Right lobe of liver (tissue), 6 donors: ENCODE measurements at regions not wholly inside any gene's neighbourhood (a gene's known extent, or its start where the extent isn't known, plus 50 kb on each side); places are given as distances from the start of the nearest gene placed in this dataset.

Experiments used
- ATAC-seq, 4 donors: fragments of 200-7000 bp; cut with Tn5 transposase; one replicate each; pipeline ENCODE4 v1.9.1; 2020; ENCODE audit warnings: mild to moderate bottlenecking in 4 of 4, moderate library complexity in 4 of 4
- DNase-seq, 3 donors: peaks; one replicate each; pipeline ENCODE4 v3.0.0-alpha.2; 2020
- H3K27ac ChIP-seq, 3 donors: fragments of 200-600 bp; one replicate each; pipeline ENCODE4 v1.8.0; 2022
- H3K27me3 ChIP-seq, 2 donors: fragments of 200-600 bp; one replicate each; pipeline ENCODE4 v1.8.0; 2022
- H3K36me3 ChIP-seq, 4 donors: fragments of 200-600 bp; sonication (generic) in 1 of 4; one replicate each; pipeline versions ENCODE4 v1.5.1 to v1.8.0; 2017 to 2022; ENCODE audit warnings: control low read depth in 1 of 4
- H3K4me1 ChIP-seq, 4 donors: fragments of 200-600 bp; sonication (generic) in 1 of 4; one replicate each; pipeline versions ENCODE4 v1.5.1 to v1.8.0; 2017 to 2022; ENCODE audit warnings: control low read depth in 1 of 4
- H3K4me3 ChIP-seq, 3 donors: fragments of 200-600 bp; one replicate each; pipeline ENCODE4 v1.8.0; 2022
- H3K9me3 ChIP-seq, 4 donors: fragments of 200-600 bp; sonication (generic) in 1 of 4; one replicate each; pipeline versions ENCODE4 v1.5.1 to v1.8.0; 2017 to 2022; ENCODE audit warnings: control low read depth in 1 of 4
- CTCF ChIP-seq, 4 donors: fragments of 200-600 bp in 3 of 4; fragments of 450-650 bp in 1 of 4; IDR thresholded peaks; one replicate each; pipeline versions ENCODE4 v1.5.1 to v1.8.0; 2016 to 2022; ENCODE audit warnings: antibody characterized with exemption in 4 of 4, mild to moderate bottlenecking in 2 of 4
- POLR2A ChIP-seq: fragments of 450-650 bp; IDR thresholded peaks from one replicate; pipeline ENCODE4 v1.6.1; 2017; ENCODE audit warnings: antibody characterized with exemption, mild to moderate bottlenecking
- WGBS: methylation state at CpG from one replicate; pipeline ENCODE4 v1.1.6; 2018; ENCODE audit warnings: low coverage, low lambda C conversion rate; ENCODE audit not compliant: insufficient coverage; ENCODE audit errors: missing lambda C conversion rate; 5-methylcytosine and 5-hydroxymethylcytosine counted together
- intact Hi-C, 2 donors: fragments of 100-400 bp; cut with DNase I; formaldehyde crosslinking; loops; one replicate each; pipeline versions ENCODE4 v1.11.2 to v1.14.1; 2022
- donor health status: DM: no; HTN: yes; CAD: no.
- donor health status: DM: no; HTN: no; CAD: no.
- donor health status: DM: no; HTN: no; CAD: no.
- donor health status: DM: no; HTN: yes; CAD: no.
- donor health status: DM: no; HTN: yes; CAD: no.

DNA sequence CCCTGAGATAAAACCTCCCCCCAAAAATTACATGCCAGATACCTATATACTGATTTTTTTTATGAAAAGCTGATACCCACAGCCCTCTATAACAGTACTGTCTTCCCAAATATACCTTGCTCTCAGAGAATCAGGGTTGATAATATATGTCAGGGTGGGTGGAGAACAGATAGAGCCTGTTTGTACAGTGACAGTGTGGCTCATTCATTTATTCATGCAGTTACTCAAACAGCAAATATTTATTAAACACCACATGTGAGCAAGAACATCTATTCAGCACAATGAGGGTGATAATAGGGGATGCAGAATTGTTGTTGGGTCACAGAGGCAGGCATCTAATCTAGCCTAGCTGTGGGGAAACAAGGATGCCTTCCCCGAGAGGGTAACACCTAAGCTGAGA is 334.2 kb downstream of the MAFB start:
- Histone ChIP-seq H3K27ac (no peak overlapping the region), H3K9me3 (no peaks in the 10 kb centered on the region), H3K4me3 (no peak overlapping the region), H3K4me1 (no peaks in the 10 kb centered on the region), H3K27me3 (no peaks in the 10 kb centered on the region), H3K36me3 (no peaks in the 10 kb centered on the region)
- DNase-seq (no peak), ATAC-seq (no peak)
- 73% methylated on average over 1 of the region's 1 CpG for WGBS
- intact Hi-C loops = no loop called here
- TF ChIP-seq CTCF (IDR thresholded peaks at IDR 0.05) (no peak), POLR2A (no peak)

DNA sequence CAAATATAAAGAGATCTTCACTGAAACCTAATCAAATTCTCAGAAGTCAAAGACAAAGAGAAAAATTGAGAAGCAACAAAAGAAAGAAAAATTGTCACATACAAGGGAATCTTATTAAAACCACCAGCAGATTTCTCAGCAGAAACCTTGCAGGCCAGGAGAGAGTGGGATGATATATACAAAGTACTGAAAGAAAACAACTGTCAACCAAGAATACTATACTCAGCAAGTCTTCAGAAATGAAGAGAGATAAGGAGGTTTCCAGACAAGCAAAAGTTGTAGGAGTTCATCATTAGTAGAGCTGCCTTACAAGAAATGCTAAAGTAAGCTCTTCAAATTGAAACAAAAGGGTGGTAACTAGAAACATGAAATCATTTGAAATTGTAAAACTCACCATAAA is 345.6 kb downstream of the MAFB start:
- Histone ChIP-seq H3K4me3 (no peak overlapping the region), H3K4me1 (no peaks in the 10 kb centered on the region), H3K27me3 (no peaks in the 10 kb centered on the region), H3K36me3 (no peaks in the 10 kb centered on the region), H3K27ac (no peak overlapping the region), H3K9me3 (no peaks in the 10 kb centered on the region)
- no peak for TF ChIP-seq CTCF (IDR thresholded peaks at IDR 0.05)
- intact Hi-C loops = no loop called here
- no peak for ATAC-seq
- DNase-seq = no peak

- no peaks in the 10 kb centered on the region for H3K4me1 ChIP-seq
- DNase-seq = no peak
- no peak overlapping the region for H3K27ac ChIP-seq
- H3K9me3 ChIP-seq = no peaks in the 10 kb centered on the region
- H3K27me3 ChIP-seq = no peaks in the 10 kb centered on the region
- intact Hi-C loops = no loop called here
- H3K36me3 ChIP-seq = no peaks in the 10 kb centered on the region
- TF ChIP-seq POLR2A = no peak
- TF ChIP-seq CTCF (IDR thresholded peaks at IDR 0.05) = no peak
- H3K4me3 ChIP-seq = no peak overlapping the region
- no peak for ATAC-seq
Measured at GRCh38 chr20:40341561-40341960, 347.5 kb downstream of the MAFB start.

DNA sequence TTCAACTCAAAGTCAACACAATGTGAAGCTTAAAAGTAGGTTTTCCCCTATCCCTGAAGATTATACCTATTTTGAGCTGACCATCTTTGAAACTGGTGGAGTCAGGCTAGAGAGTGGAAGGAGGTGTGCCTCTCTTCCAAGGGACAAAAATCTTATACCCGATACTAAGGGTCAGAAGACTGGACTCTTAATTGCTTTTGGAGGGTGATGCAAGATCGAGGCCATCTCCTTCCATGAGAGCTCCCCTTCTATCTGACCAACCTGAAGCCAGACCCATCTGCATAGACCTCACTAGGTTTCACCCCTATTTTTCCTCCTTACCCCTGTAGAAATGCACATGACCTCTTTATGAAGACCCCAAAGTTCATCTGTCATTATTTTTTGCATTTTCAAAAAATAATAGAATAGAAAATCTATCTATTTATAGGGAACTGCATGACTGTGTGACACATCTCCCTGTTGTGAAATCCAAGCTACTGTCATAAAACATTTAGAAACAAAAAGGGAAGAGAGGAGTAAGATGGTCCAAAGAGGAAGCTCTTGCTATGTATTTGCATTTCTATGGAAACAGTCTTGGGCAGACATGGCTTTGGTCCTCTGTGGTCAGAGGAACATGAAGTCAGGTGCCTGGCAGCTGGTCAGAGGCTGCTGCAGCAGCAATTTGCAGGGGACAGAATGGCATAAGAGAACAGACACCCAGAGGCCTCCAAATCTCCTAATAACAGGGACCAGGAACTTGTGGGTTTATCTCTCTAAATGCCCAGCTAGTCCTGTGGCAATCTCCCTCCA is 349.2 kb downstream of the MAFB start:
- H3K9me3 ChIP-seq = no peaks in the 10 kb centered on the region
- WGBS = 55% methylated on average over 2 of the region's 2 CpGs
- no peaks in the 10 kb centered on the region for H3K36me3 ChIP-seq
- H3K27me3 ChIP-seq = no peaks in the 10 kb centered on the region
- DNase-seq (peak; percentile 51 to 65 (median 53)), ATAC-seq (peak; percentile 61 to 71 (median 68))
- H3K27ac ChIP-seq = no peak overlapping the region
- TF ChIP-seq CTCF (IDR thresholded peaks at IDR 0.05) = no peak
- TF ChIP-seq POLR2A = no peak
- intact Hi-C loops = no loop called here
- no peaks in the 10 kb centered on the region for H3K4me1 ChIP-seq
- H3K4me3 ChIP-seq = no peak overlapping the region

GRCh38 chr20:40336533-40336932 is 352.5 kb downstream of the MAFB start:
- no peak for TF ChIP-seq POLR2A
- TF ChIP-seq CTCF (IDR thresholded peaks at IDR 0.05) = no peak
- ATAC-seq = no peak
- no peak for DNase-seq
- no peaks in the 10 kb centered on the region for H3K36me3 ChIP-seq
- H3K4me3 ChIP-seq = no peak overlapping the region
- no peaks in the 10 kb centered on the region for H3K9me3 ChIP-seq
- no peak overlapping the region for H3K27ac ChIP-seq
- no peaks in the 10 kb centered on the region for H3K27me3 ChIP-seq
- no peaks in the 10 kb centered on the region for H3K4me1 ChIP-seq
- intact Hi-C loops = no loop called here
- WGBS = 75% methylated on average over 1 of the region's 1 CpG
